GM12878 (cell line): ENCODE measurements at regions not wholly inside any gene's neighbourhood (a gene's known extent, or its start where the extent isn't known, plus 50 kb on each side); places are given as distances from the start of the nearest gene placed in this dataset.

Source experiments
- ATAC-seq: fragments of 200-7000 bp; cut with Tn5 transposase; 3 replicates; pipeline ENCODE4 v1.9.1; 2020; ENCODE audit warnings: mild to moderate bottlenecking, moderate library complexity
- BruUV-seq: library from RNA; stranded (reverse); fragments of 400-500 nt; replicated peaks from 2 replicates; lab custom pipeline; 2021; lab: Mats Ljungman, UMichigan
- CTCF ChIA-PET: fragments of 300-600 bp; sonication (Branson Sonifier 250); formaldehyde crosslinking; extraction: SDS; loops from one replicate; lab custom pipeline; 2021; ENCODE audit warnings: inconsistent platforms; lab: Yijun Ruan, JAX
- POLR2A ChIA-PET: fragments of 350-600 bp; formaldehyde crosslinking; extraction: SDS; loops from one replicate; lab custom pipeline; 2021; ENCODE audit warnings: inconsistent platforms; lab: Charles Lee
- RAD21 ChIA-PET: fragments of 300-600 bp; sonication (Branson Sonifier 250); formaldehyde crosslinking; loops from one replicate; lab custom pipeline; 2023; ENCODE audit warnings: antibody characterized with exemption; ENCODE audit not compliant: unreplicated experiment; lab: Charles Lee
- SMC1A ChIA-PET: fragments of 300-600 bp; sonication (Branson Sonifier 250); formaldehyde crosslinking; loops from one replicate; lab custom pipeline; 2023; ENCODE audit not compliant: unreplicated experiment, uncharacterized antibody; lab: Charles Lee
- DNase-seq: peaks from one replicate; pipeline ENCODE4 v3.0.0-alpha.2; 2011; ENCODE audit warnings: low read depth, low spot score
- FAIRE-seq: peaks from 3 replicates; lab custom pipeline; 2011; peaks lifted over from hg19 to GRCh38; lab: Jason Lieb, UNC
- H2AFZ ChIP-seq: 2 replicates; pipeline ENCODE4 v1.6.0; 2011; ENCODE audit warnings: low read depth, low read length, control low read depth; ENCODE audit not compliant: control insufficient read depth
- H3K27ac ChIP-seq: 2 replicates; pipeline ENCODE4 v1.5.1; 2011; ENCODE audit warnings: control low read depth; ENCODE audit not compliant: control insufficient read depth, insufficient read depth
- H3K27me3 ChIP-seq, 2 experiments: replicated peaks in 1 of 2; 2 replicates each; pipeline versions ENCODE4 v1.6.0 to v1.6.1; 2011; ENCODE audit warnings: low read length in 1 of 2; ENCODE audit not compliant: control insufficient read depth in 2 of 2, insufficient read depth in 2 of 2
- H3K36me3 ChIP-seq, 2 experiments: 2 replicates each; pipeline ENCODE4 v1.5.1; 2011; ENCODE audit warnings: low read length in 1 of 2; ENCODE audit not compliant: control insufficient read depth in 2 of 2, insufficient read depth in 2 of 2
- H3K4me1 ChIP-seq: 2 replicates; pipeline ENCODE4 v1.6.1; 2011; ENCODE audit warnings: mild to moderate bottlenecking, low read length, moderate library complexity, mixed read lengths; ENCODE audit not compliant: control insufficient read depth, insufficient read depth
- H3K4me2 ChIP-seq: 2 replicates; pipeline ENCODE4 v1.6.0; 2011; ENCODE audit warnings: control low read depth; ENCODE audit not compliant: control insufficient read depth, insufficient read depth
- H3K4me3 ChIP-seq: fragments of 200-600 bp; sonication (generic); 2 replicates; pipeline ENCODE4 v1.5.1; 2016
- H3K79me2 ChIP-seq: 2 replicates; pipeline ENCODE4 v1.6.0; 2011; ENCODE audit warnings: low read length; ENCODE audit not compliant: control insufficient read depth, insufficient read depth
- H3K9ac ChIP-seq: 2 replicates; pipeline ENCODE4 v1.8.0; 2011; ENCODE audit warnings: low read length, control low read depth, mixed read lengths; ENCODE audit not compliant: control insufficient read depth, insufficient read depth
- H3K9me3 ChIP-seq: replicated peaks from 3 replicates; pipeline ENCODE4 v1.5.1; 2011; ENCODE audit warnings: mild to moderate bottlenecking, low read length; ENCODE audit not compliant: control insufficient read depth, insufficient read depth
- H4K20me1 ChIP-seq: 2 replicates; pipeline ENCODE4 v1.6.0; 2011; ENCODE audit not compliant: control insufficient read depth, insufficient read depth
- CEBPB ChIP-seq, 2 experiments: fragments of 150-350 bp in 1 of 2; IDR thresholded peaks; 2 replicates each; pipeline ENCODE4 v1.6.1; 2012 to 2014; ENCODE audit warnings: low read depth in 2 of 2, low read length in 2 of 2, borderline replicate concordance in 1 of 2, inconsistent platforms in 1 of 2
- CHD1 ChIP-seq: IDR thresholded peaks from 2 replicates; pipeline ENCODE4 v1.6.1; 2012; ENCODE audit warnings: low read depth, low read length, improper control_type of control experiment
- CHD4 ChIP-seq: fragments of 200-600 bp; sonication (generic); IDR thresholded peaks from 2 replicates; pipeline ENCODE4 v1.6.1; 2016; ENCODE audit warnings: mild to moderate bottlenecking
- EGR1 ChIP-seq, 2 experiments: IDR thresholded peaks; 1 replicate in 1 of 2; 2 replicates in 1 of 2; pipeline ENCODE4 v1.6.1; 2011 to 2012; ENCODE audit warnings: low read depth in 2 of 2, low read length in 2 of 2, borderline replicate concordance in 1 of 2, mild to moderate bottlenecking in 1 of 2, moderate library complexity in 1 of 2
- EP300 ChIP-seq, 2 experiments: fragments of 150-350 bp in 1 of 2; IDR thresholded peaks; 2 replicates each; pipeline ENCODE4 v1.6.1; 2011 to 2012; ENCODE audit warnings: low read depth in 2 of 2, low read length in 2 of 2, borderline replicate concordance in 1 of 2, improper control_type of control experiment in 1 of 2, inconsistent platforms in 1 of 2; ENCODE audit not compliant: control insufficient read depth in 1 of 2
- ESRRA ChIP-seq: IDR thresholded peaks from 2 replicates; pipeline ENCODE4 v1.6.1; 2012; ENCODE audit warnings: mild to moderate bottlenecking, low read length, improper control_type of control experiment
- ETV6 ChIP-seq, 2 experiments: fragments of 450-650 bp in 1 of 2; IDR thresholded peaks in 1 of 2; conservative IDR thresholded peaks in 1 of 2; 2 replicates each; pipeline ENCODE4 v1.6.1; 2014; ENCODE audit warnings: antibody characterized with exemption in 1 of 2, borderline replicate concordance in 1 of 2, low read depth in 1 of 2, mild to moderate bottlenecking in 1 of 2, moderate library complexity in 1 of 2
- FOXM1 ChIP-seq: IDR thresholded peaks from 2 replicates; pipeline ENCODE4 v1.6.1; 2012; ENCODE audit warnings: low read depth, mild to moderate bottlenecking, inconsistent platforms, low read length, moderate library complexity
- HCFC1 ChIP-seq: fragments of 150-350 bp; IDR thresholded peaks from 2 replicates; pipeline ENCODE4 v1.6.1; 2014; ENCODE audit warnings: low read length
- NFIC ChIP-seq: IDR thresholded peaks from 2 replicates; pipeline ENCODE4 v1.6.1; 2012; ENCODE audit warnings: low read depth, mild to moderate bottlenecking, inconsistent platforms, low read length, moderate library complexity
- NR2F1 ChIP-seq: fragments of 450-650 bp; conservative IDR thresholded peaks from 2 replicates; pipeline ENCODE4 v1.6.1; 2017; ENCODE audit warnings: mild to moderate bottlenecking
- RB1 ChIP-seq: fragments of 450-650 bp; formaldehyde crosslinking; IDR thresholded peaks from 2 replicates; pipeline ENCODE4 v1.6.1; 2017; ENCODE audit warnings: mild to moderate bottlenecking, borderline replicate concordance
- SIN3A ChIP-seq: IDR thresholded peaks from 2 replicates; pipeline ENCODE4 v1.6.1; 2012; ENCODE audit warnings: low read depth, low read length, improper control_type of control experiment
- SRF ChIP-seq, 2 experiments: IDR thresholded peaks; 2 replicates each; pipeline ENCODE4 v1.6.1; 2011; ENCODE audit warnings: low read depth in 2 of 2, low read length in 2 of 2, mild to moderate bottlenecking in 1 of 2, moderate library complexity in 1 of 2
- TARDBP ChIP-seq: IDR thresholded peaks from 2 replicates; pipeline ENCODE4 v1.6.1; 2016; ENCODE audit warnings: borderline replicate concordance
- ZNF274 ChIP-seq: IDR thresholded peaks from one replicate; pipeline ENCODE4 v1.8.0; 2011; ENCODE audit not compliant: insufficient read length, insufficient read depth
- ZNF592 ChIP-seq: fragments of 450-650 bp; IDR thresholded peaks from 2 replicates; pipeline ENCODE4 v1.6.1; 2017; ENCODE audit warnings: mild to moderate bottlenecking, moderate library complexity
- WGBS: methylation state at CpG from one replicate; pipeline ENCODE4 v1.1.6; 2016; ENCODE audit warnings: low lambda C conversion rate; ENCODE audit not compliant: insufficient replicate concordance, insufficient coverage; ENCODE audit errors: missing lambda C conversion rate; 5-methylcytosine and 5-hydroxymethylcytosine counted together
- in situ Hi-C: fragments of 300-500 bp; cut with MboI; formaldehyde crosslinking; loops from 9 replicates; pipeline ENCODE4 v1.14.3; 2018; ENCODE audit warnings: mixed read lengths
- intact Hi-C: fragments of 100-400 bp; cut with micrococcal nuclease; formaldehyde crosslinking; loops from one replicate; pipeline ENCODE4 v1.14.2; 2022; ENCODE audit not compliant: unreplicated experiment

DNA sequence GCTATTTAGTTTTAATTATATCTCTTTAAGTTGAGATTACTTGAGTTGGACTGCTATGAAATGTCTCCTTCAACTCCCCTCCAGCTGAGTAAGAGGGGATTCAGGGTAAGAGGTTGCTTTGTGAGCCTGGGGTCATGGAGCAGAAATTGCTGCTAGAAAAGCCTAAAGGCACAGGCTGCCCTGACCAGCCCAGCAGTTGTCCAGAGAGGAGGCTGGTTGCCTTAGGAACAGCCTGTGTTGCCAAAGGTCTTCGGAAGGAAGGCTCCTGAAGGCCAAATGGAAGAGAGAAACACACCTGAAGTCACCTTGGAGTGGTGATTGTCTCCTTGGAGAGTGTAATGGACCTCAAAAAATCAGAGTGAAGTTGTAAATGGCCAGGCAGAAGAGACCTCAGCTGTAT lies 235.5 kb upstream of the PDE3A start (continued):
- TF ChIP-seq ETV6 (conservative IDR thresholded peaks at IDR 0.05 in 1 of 2, IDR thresholded peaks at IDR 0.05 in 1 of 2; ENCODE audit: borderline replicate concordance in 1 of 2, low read depth in 1 of 2) (no peak), SRF (IDR thresholded peaks at IDR 0.05; ENCODE audit: low read depth in 2 of 2, low read length in 2 of 2) (no peak)

DNA sequence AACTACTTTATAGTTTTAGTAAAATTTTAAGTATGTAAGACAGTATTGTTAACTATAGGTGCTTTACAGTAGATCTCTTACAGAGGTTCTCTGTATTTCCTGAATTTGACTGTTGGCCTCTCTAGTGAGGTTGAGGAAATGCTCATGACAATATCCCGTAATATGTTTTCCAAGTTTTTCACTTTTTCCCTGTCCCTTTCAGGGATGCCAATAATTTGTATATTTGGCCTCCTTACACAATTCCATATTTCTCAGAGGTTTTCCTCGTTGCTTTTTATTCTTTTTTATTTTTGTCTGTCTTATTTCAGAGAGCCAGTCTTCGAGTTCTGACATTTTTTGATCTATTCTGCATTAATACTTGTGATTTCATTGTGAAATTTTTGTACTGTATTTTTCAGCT lies 233.7 kb upstream of the PDE3A start:
- CTCF ChIA-PET, result interaction anchor here (1.1 kb wide), 1 partner anchor 30 kb away, joined by 3 read pairs; no protein-coding TSS in a partner anchor
- Histone ChIP-seq H3K4me3 (no peak overlapping the region), H3K4me1 (no peaks in the 10 kb centered on the region), H3K79me2 (no peaks in the 10 kb centered on the region), H3K27ac (no peak overlapping the region), H3K9me3 (no peaks in the 10 kb centered on the region), H3K4me2 (no peak overlapping the region), H2AFZ (no peak overlapping the region), H3K9ac (no peak overlapping the region), H3K36me3 (no peaks in the 10 kb centered on the region), H4K20me1 (no peaks in the 10 kb centered on the region), H3K27me3 (no peaks in the 10 kb centered on the region)
- no peak for FAIRE-seq
- SMC1A ChIA-PET, result interaction anchor here (1.7 kb wide), 1 partner anchor 9 kb away, joined by 5 read pairs; no protein-coding TSS in a partner anchor
- no peak for DNase-seq
- 2% methylated on average over 3 of the region's 3 CpGs for WGBS
- in situ Hi-C loops, result no loop called here
- intact Hi-C loops, result no loop called here
- no TSS peak for BruUV-seq
- RAD21 ChIA-PET, result no interaction called here
- no peak for TF ChIP-seq NR2F1
- no peak for TF ChIP-seq TARDBP
- no peak for TF ChIP-seq ESRRA
- no peak for TF ChIP-seq CHD4
- TF ChIP-seq ZNF592, result no peak
- no peak for TF ChIP-seq HCFC1
- no peak for TF ChIP-seq FOXM1
- TF ChIP-seq ZNF274, result no peak
- no peak for TF ChIP-seq CHD1
- no peak for TF ChIP-seq EP300 (IDR thresholded peaks at IDR 0.05; ENCODE audit: borderline replicate concordance in 1 of 2, control insufficient read depth in 1 of 2, low read depth in 2 of 2, low read length in 2 of 2)
- TF ChIP-seq SIN3A, result no peak
- TF ChIP-seq EGR1 (IDR thresholded peaks at IDR 0.05; ENCODE audit: borderline replicate concordance in 1 of 2, low read depth in 2 of 2, low read length in 2 of 2), result no peak
- no peak for TF ChIP-seq RB1
- TF ChIP-seq NFIC, result no peak
- TF ChIP-seq CEBPB (IDR thresholded peaks at IDR 0.05; ENCODE audit: borderline replicate concordance in 1 of 2, low read depth in 2 of 2, low read length in 2 of 2), result no peak
- no peak for ATAC-seq
- POLR2A ChIA-PET, result no interaction called here
